ENCODE measurements at regions not wholly inside any gene's neighbourhood (a gene's known extent, or its start where the extent isn't known, plus 50 kb on each side); places are given as distances from the start of the nearest gene placed in this dataset.

GRCh38 chrX:125850693-125851092, 315.4 kb downstream of the DCAF12L2 start:
- no peaks in the 10 kb centered on the region for H3K36me3 ChIP-seq (ENCODE audit: low read depth, low read length)
- H3K9me3 ChIP-seq (ENCODE audit: low read length), result no peaks in the 10 kb centered on the region
- intact Hi-C loops (cut with micrococcal nuclease), result no loop called here
- BruUV-seq (replicated peaks), result no TSS peak
- no peak overlapping the region for H3K4me3 ChIP-seq (ENCODE audit: low read length)
- H3K79me2 ChIP-seq (ENCODE audit: low read length), result no peaks in the 10 kb centered on the region
- no peaks in the 10 kb centered on the region for H3K9me2 ChIP-seq (replicated peaks; ENCODE audit: low read length)
- CTCF ChIA-PET, result no interaction called here
- no peak overlapping the region for H3K27ac ChIP-seq (ENCODE audit: low read length)
- DNase-seq, result no peak
- no peak for ATAC-seq
- H3F3A ChIP-seq (ENCODE audit: low read length, unreplicated experiment), result no peaks in the 10 kb centered on the region
- no peak overlapping the region for H2AFZ ChIP-seq (ENCODE audit: low read length)
- TF ChIP-seq EZH2phosphoT487 (IDR thresholded peaks at IDR 0.05; ENCODE audit: borderline replicate concordance, low read length), result no peak
- TF ChIP-seq EZH2 (IDR thresholded peaks at IDR 0.05; ENCODE audit: low read length, unreplicated experiment), result no peak
- TF ChIP-seq CTCF (conservative IDR thresholded peaks at IDR 0.05; ENCODE audit: low read depth, low read length), result no peak
- no peaks in the 10 kb centered on the region for H3K4me1 ChIP-seq (ENCODE audit: insufficient read depth, low read length)
- POLR2A ChIA-PET (ENCODE audit: unreplicated experiment), result no interaction called here
- no peak overlapping the region for H3K9ac ChIP-seq (ENCODE audit: low read length)
- no peak overlapping the region for H3K4me2 ChIP-seq (ENCODE audit: low read length)
- H4K20me1 ChIP-seq (ENCODE audit: low read length), result no peaks in the 10 kb centered on the region
- no peaks in the 10 kb centered on the region for H3K27me3 ChIP-seq (ENCODE audit: low read length)

DNA sequence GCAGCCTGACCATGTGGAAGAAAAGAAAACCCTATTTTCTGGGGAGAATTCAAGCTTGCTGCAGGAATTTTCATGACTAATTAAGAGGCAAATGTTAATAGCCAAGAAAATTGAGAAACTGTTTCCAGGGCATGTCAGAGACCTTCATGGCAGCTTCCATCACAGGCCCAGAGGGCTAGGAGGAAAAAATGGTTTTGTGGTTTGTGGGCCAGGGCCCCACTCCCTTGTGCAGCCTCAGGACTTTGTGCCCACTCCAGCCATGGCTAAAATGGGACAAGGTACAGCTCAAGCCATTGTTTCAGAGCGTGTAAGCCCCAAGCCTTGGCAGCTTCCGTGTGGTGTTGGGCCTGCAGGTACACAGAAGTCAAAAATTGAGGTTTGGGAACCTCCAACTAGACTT, 282.9 kb downstream of the DCAF12L2 start:
- no TSS peak for BruUV-seq (replicated peaks)
- no peak overlapping the region for H3K4me3 ChIP-seq (ENCODE audit: low read length)
- intact Hi-C loops (cut with micrococcal nuclease), result no loop called here
- CTCF ChIA-PET, result no interaction called here
- DNase-seq (no peak), ATAC-seq (no peak)
- no peak overlapping the region for H3K27ac ChIP-seq (ENCODE audit: low read length)
- no peak overlapping the region for H3K4me2 ChIP-seq (ENCODE audit: low read length)
- H3K9ac ChIP-seq (ENCODE audit: low read length), result no peak overlapping the region
- no peaks in the 10 kb centered on the region for H3F3A ChIP-seq (ENCODE audit: low read length, unreplicated experiment)
- no peaks in the 10 kb centered on the region for H3K79me2 ChIP-seq (ENCODE audit: low read length)
- no peaks in the 10 kb centered on the region for H3K36me3 ChIP-seq (ENCODE audit: low read depth, low read length)
- peaks cover 4% of the 10 kb centered on the region; the same call in 1 of the 2 replicates for H3K9me3 ChIP-seq (ENCODE audit: low read length)
- no peak overlapping the region for H2AFZ ChIP-seq (ENCODE audit: low read length)
- TF ChIP-seq EZH2phosphoT487 (IDR thresholded peaks at IDR 0.05; ENCODE audit: borderline replicate concordance, low read length), result no peak
- TF ChIP-seq EZH2 (IDR thresholded peaks at IDR 0.05; ENCODE audit: low read length, unreplicated experiment), result no peak
- TF ChIP-seq CTCF (conservative IDR thresholded peaks at IDR 0.05; ENCODE audit: low read depth, low read length), result no peak
- H4K20me1 ChIP-seq (ENCODE audit: low read length), result no peaks in the 10 kb centered on the region
- H3K4me1 ChIP-seq (ENCODE audit: insufficient read depth, low read length), result no peaks in the 10 kb centered on the region
- no peaks in the 10 kb centered on the region for H3K27me3 ChIP-seq (ENCODE audit: low read length)
- POLR2A ChIA-PET (ENCODE audit: unreplicated experiment), result no interaction called here
- no peaks in the 10 kb centered on the region for H3K9me2 ChIP-seq (replicated peaks; ENCODE audit: low read length)

DNA sequence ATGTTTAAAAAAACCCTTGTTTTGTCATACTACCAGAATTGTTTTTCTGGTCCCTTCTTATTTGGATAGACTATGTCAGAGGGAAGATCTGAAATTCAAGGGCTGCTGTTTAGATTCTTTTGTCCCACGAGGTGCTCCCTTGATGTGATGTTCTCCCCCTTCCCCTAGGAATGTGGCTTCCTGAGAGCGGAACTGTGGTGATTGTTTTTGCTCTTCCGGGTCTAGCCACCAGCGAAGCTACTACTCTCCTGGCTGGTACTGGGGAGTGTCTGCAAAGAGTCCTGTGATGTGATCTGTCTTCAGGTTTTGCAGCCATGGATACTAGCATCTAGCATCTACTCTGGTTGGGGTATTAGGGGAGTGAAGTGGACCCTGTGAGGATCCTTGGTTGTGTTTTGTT, 271.1 kb downstream of the DCAF12L2 start:
- ATAC-seq (no peak), DNase-seq (no peak)
- TF ChIP-seq CTCF (conservative IDR thresholded peaks at IDR 0.05; ENCODE audit: low read depth, low read length) (no peak), EZH2 (IDR thresholded peaks at IDR 0.05; ENCODE audit: low read length, unreplicated experiment) (no peak), EZH2phosphoT487 (IDR thresholded peaks at IDR 0.05; ENCODE audit: borderline replicate concordance, low read length) (no peak)
- Histone ChIP-seq H2AFZ (ENCODE audit: low read length) (no peak overlapping the region), H3K27ac (ENCODE audit: low read length) (no peak overlapping the region), H3K4me3 (ENCODE audit: low read length) (no peak overlapping the region), H3K9me2 (replicated peaks; ENCODE audit: low read length) (no peaks in the 10 kb centered on the region), H3F3A (ENCODE audit: low read length, unreplicated experiment) (no peaks in the 10 kb centered on the region), H4K20me1 (ENCODE audit: low read length) (no peaks in the 10 kb centered on the region), H3K9ac (ENCODE audit: low read length) (no peak overlapping the region), H3K36me3 (ENCODE audit: low read depth, low read length) (no peaks in the 10 kb centered on the region), H3K27me3 (ENCODE audit: low read length) (no peaks in the 10 kb centered on the region), H3K4me1 (ENCODE audit: insufficient read depth, low read length) (no peaks in the 10 kb centered on the region), H3K79me2 (ENCODE audit: low read length) (no peaks in the 10 kb centered on the region), H3K9me3 (ENCODE audit: low read length) (no peaks in the 10 kb centered on the region), H3K4me2 (ENCODE audit: low read length) (no peak overlapping the region)
- intact Hi-C loops (cut with micrococcal nuclease), result no loop called here
- ChIA-PET POLR2A (ENCODE audit: unreplicated experiment) (no interaction called here), CTCF (no interaction called here)
- no TSS peak for BruUV-seq (replicated peaks)
